ENCODE measurements at regions not wholly inside any gene's neighbourhood (a gene's known extent, or its start where the extent isn't known, plus 50 kb on each side); places are given as distances from the start of the nearest gene placed in this dataset.

- TF ChIP-seq, protein P1, sequence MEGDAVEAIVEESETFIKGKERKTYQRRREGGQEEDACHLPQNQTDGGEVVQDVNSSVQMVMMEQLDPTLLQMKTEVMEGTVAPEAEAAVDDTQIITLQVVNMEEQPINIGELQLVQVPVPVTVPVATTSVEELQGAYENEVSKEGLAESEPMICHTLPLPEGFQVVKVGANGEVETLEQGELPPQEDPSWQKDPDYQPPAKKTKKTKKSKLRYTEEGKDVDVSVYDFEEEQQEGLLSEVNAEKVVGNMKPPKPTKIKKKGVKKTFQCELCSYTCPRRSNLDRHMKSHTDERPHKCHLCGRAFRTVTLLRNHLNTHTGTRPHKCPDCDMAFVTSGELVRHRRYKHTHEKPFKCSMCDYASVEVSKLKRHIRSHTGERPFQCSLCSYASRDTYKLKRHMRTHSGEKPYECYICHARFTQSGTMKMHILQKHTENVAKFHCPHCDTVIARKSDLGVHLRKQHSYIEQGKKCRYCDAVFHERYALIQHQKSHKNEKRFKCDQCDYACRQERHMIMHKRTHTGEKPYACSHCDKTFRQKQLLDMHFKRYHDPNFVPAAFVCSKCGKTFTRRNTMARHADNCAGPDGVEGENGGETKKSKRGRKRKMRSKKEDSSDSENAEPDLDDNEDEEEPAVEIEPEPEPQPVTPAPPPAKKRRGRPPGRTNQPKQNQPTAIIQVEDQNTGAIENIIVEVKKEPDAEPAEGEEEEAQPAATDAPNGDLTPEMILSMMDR (conservative IDR thresholded peaks at IDR 0.05 in 1 of 2, IDR thresholded peaks at IDR 0.05 in 1 of 2; ENCODE audit: extremely low read depth in 1 of 2, insufficient read depth in 1 of 2, low read depth in 1 of 2, low read length in 2 of 2): peak; percentile 29 to 60
- no peak for TF ChIP-seq EZH2 (IDR thresholded peaks at IDR 0.05; ENCODE audit: borderline replicate concordance, low read length)
Measured at GRCh38 chr4:132557660-132558059, 591.4 kb upstream of the PCDH10 start.
